ENCODE measurements at regions not wholly inside any gene's neighbourhood (a gene's known extent, or its start where the extent isn't known, plus 50 kb on each side); places are given as distances from the start of the nearest gene placed in this dataset.

DNA sequence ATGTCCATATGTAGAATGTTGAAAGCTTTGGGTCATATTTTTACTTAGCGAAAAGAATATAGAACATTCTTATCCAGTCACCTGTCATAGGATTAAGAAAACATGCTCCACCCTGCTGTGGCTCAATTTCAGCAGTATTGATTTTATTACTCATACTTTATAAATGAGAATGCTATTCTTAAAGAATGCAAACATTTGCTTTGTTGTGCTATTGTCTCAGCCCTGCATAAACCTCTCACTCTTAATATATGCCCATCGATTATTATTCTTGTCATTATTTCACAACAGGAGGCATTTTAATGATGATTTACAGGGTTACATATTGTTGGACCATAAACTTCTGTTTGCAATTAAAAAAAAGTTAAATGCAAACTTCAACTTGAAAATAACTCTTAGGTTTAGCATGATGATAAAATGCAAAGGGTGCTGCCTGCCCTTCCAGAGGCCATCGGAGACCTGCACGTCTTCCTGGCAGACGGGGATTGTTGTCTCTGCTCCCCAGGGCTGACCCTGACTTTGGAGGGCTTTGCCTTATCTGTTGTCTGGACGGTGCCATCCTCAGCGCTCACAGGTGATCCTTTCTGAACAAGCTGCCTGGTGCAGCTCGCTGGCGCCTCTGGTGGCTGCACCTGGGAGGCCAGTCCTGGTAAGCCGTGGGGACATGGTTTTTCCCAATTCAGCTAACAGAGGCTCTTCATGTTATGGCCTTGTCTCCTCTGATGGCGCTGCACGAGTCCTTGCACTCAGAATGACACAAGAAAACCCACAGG lies 50.0 kb upstream of the SHH start:
- TF ChIP-seq, protein P1, sequence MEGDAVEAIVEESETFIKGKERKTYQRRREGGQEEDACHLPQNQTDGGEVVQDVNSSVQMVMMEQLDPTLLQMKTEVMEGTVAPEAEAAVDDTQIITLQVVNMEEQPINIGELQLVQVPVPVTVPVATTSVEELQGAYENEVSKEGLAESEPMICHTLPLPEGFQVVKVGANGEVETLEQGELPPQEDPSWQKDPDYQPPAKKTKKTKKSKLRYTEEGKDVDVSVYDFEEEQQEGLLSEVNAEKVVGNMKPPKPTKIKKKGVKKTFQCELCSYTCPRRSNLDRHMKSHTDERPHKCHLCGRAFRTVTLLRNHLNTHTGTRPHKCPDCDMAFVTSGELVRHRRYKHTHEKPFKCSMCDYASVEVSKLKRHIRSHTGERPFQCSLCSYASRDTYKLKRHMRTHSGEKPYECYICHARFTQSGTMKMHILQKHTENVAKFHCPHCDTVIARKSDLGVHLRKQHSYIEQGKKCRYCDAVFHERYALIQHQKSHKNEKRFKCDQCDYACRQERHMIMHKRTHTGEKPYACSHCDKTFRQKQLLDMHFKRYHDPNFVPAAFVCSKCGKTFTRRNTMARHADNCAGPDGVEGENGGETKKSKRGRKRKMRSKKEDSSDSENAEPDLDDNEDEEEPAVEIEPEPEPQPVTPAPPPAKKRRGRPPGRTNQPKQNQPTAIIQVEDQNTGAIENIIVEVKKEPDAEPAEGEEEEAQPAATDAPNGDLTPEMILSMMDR (IDR thresholded peaks at IDR 0.05), result no peak
- TF ChIP-seq POLR2A (IDR thresholded peaks at IDR 0.05) (no peak), POLR2AphosphoS5 (IDR thresholded peaks at IDR 0.05) (no peak)

Measured in breast epithelium (tissue), 3 donors.